ENCODE measurements at regions not wholly inside any gene's neighbourhood (a gene's known extent, or its start where the extent isn't known, plus 50 kb on each side); places are given as distances from the start of the nearest gene placed in this dataset.

GRCh38 chr11:45373506-45374035 lies 87.4 kb upstream of the SYT13 start:
- TF ChIP-seq CTCF (IDR thresholded peaks at IDR 0.05; ENCODE audit: low read length) (no peak), EZH2 (IDR thresholded peaks at IDR 0.05; ENCODE audit: borderline replicate concordance, low read length) (no peak)
